ENCODE measurements at regions not wholly inside any gene's neighbourhood (a gene's known extent, or its start where the extent isn't known, plus 50 kb on each side); places are given as distances from the start of the nearest gene placed in this dataset.

GRCh38 chr12:74328623-74329022 is 209.0 kb upstream of the ATXN7L3B start:
- Histone ChIP-seq H3K4me2 (ENCODE audit: insufficient read depth, low read length) (no peak overlapping the region), H3K4me3 (ENCODE audit: insufficient read depth, low read length) (no peak overlapping the region), H3K9me3 (ENCODE audit: low read depth, low read length) (no peaks in the 10 kb centered on the region), H3K79me2 (ENCODE audit: insufficient read depth, low read length) (no peaks in the 10 kb centered on the region), H4K20me1 (ENCODE audit: insufficient read depth, low read length) (no peaks in the 10 kb centered on the region), H2AFZ (ENCODE audit: low read length) (no peak overlapping the region), H3K36me3 (ENCODE audit: insufficient read depth, low read length) (no peaks in the 10 kb centered on the region), H3K27ac (ENCODE audit: low read depth, low read length) (no peak overlapping the region), H3K4me1 (ENCODE audit: insufficient read depth, low read length) (no peaks in the 10 kb centered on the region), H3K27me3 (ENCODE audit: insufficient read depth, low read length) (no peaks in the 10 kb centered on the region)
- TF ChIP-seq CTCF (IDR thresholded peaks at IDR 0.05; ENCODE audit: extremely low read depth, low read depth, low read length) = no peak
- DNase-seq (ENCODE audit: insufficient read length, low spot score, missing footprints) = no peak

DNA sequence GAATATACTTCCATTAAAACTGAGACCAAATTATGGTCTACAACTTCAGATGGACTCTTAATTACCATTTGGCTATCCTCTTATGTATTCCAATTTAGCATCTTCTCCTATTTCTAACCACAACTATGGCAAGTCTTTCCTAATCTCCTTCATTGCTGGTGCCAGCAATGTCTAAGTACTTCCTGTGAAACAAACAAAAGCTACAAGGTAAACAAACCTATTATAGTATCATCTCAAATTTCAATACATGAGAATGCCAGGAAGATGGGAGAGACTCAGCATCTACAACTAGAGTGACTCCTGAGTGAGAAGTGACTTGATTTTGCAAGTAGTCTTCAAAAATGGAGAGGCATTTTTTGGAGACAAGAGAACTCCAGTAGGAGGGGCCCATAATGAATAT is 202.9 kb upstream of the ATXN7L3B start:
- Histone ChIP-seq H3K4me3 (ENCODE audit: insufficient read depth, low read length) (no peak overlapping the region), H3K9me3 (ENCODE audit: low read depth, low read length) (no peaks in the 10 kb centered on the region), H3K4me2 (ENCODE audit: insufficient read depth, low read length) (no peak overlapping the region), H4K20me1 (ENCODE audit: insufficient read depth, low read length) (no peaks in the 10 kb centered on the region), H2AFZ (ENCODE audit: low read length) (no peak overlapping the region), H3K79me2 (ENCODE audit: insufficient read depth, low read length) (no peaks in the 10 kb centered on the region), H3K4me1 (ENCODE audit: insufficient read depth, low read length) (peaks cover 8% of the 10 kb centered on the region), H3K36me3 (ENCODE audit: insufficient read depth, low read length) (no peaks in the 10 kb centered on the region), H3K27me3 (ENCODE audit: insufficient read depth, low read length) (no peaks in the 10 kb centered on the region), H3K27ac (ENCODE audit: low read depth, low read length) (no peak overlapping the region)
- TF ChIP-seq CTCF (IDR thresholded peaks at IDR 0.05; ENCODE audit: extremely low read depth, low read depth, low read length) = no peak
- DNase-seq (ENCODE audit: insufficient read length, low spot score, missing footprints) = no peak

DNA sequence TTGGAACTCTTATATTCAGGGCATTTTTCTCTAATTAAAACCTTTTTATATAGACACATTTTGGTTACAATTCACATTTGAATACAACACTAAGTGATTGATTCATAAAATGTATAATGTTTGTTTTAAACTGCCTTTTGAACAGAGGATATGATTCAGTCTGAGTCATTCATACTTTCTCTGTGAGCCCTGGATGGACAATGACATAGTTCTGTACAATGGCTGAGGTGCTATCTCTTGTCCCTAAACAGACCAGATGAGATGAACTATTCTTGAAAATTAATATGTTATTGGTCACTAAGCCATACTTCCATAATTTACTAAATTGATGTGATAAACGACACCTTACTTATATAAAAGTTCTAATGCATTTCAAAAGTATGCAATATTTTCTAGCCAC is 199.7 kb upstream of the ATXN7L3B start:
- H3K4me2 ChIP-seq (ENCODE audit: insufficient read depth, low read length) = no peak overlapping the region
- H3K4me1 ChIP-seq (ENCODE audit: insufficient read depth, low read length) = peaks cover 8% of the 10 kb centered on the region
- DNase-seq (ENCODE audit: insufficient read length, low spot score, missing footprints) = peak; percentile 8
- no peak overlapping the region for H3K4me3 ChIP-seq (ENCODE audit: insufficient read depth, low read length)
- H3K27me3 ChIP-seq (ENCODE audit: insufficient read depth, low read length) = no peaks in the 10 kb centered on the region
- no peak overlapping the region for H2AFZ ChIP-seq (ENCODE audit: low read length)
- no peak for TF ChIP-seq CTCF (IDR thresholded peaks at IDR 0.05; ENCODE audit: extremely low read depth, low read depth, low read length)
- no peak overlapping the region for H3K27ac ChIP-seq (ENCODE audit: low read depth, low read length)
- no peaks in the 10 kb centered on the region for H3K36me3 ChIP-seq (ENCODE audit: insufficient read depth, low read length)
- no peaks in the 10 kb centered on the region for H4K20me1 ChIP-seq (ENCODE audit: insufficient read depth, low read length)
- no peaks in the 10 kb centered on the region for H3K9me3 ChIP-seq (ENCODE audit: low read depth, low read length)
- H3K79me2 ChIP-seq (ENCODE audit: insufficient read depth, low read length) = no peaks in the 10 kb centered on the region

- Histone ChIP-seq H4K20me1 (ENCODE audit: insufficient read depth, low read length) (no peaks in the 10 kb centered on the region), H3K27ac (ENCODE audit: low read depth, low read length) (no peak overlapping the region), H3K4me1 (ENCODE audit: insufficient read depth, low read length) (peaks cover 8% of the 10 kb centered on the region), H2AFZ (ENCODE audit: low read length) (peak overlapping the region; percentile 33), H3K4me3 (ENCODE audit: insufficient read depth, low read length) (no peak overlapping the region), H3K27me3 (ENCODE audit: insufficient read depth, low read length) (no peaks in the 10 kb centered on the region), H3K79me2 (ENCODE audit: insufficient read depth, low read length) (no peaks in the 10 kb centered on the region), H3K9me3 (ENCODE audit: low read depth, low read length) (no peaks in the 10 kb centered on the region), H3K36me3 (ENCODE audit: insufficient read depth, low read length) (no peaks in the 10 kb centered on the region), H3K4me2 (ENCODE audit: insufficient read depth, low read length) (no peak overlapping the region)
- DNase-seq (ENCODE audit: insufficient read length, low spot score, missing footprints) = no peak
- no peak for TF ChIP-seq CTCF (IDR thresholded peaks at IDR 0.05; ENCODE audit: extremely low read depth, low read depth, low read length)
These were observed 198.4 kb upstream of the ATXN7L3B start for GRCh38 chr12:74339211-74339610.

Data from osteoblast (primary cell).